ENCODE measurements at regions not wholly inside any gene's neighbourhood (a gene's known extent, or its start where the extent isn't known, plus 50 kb on each side); places are given as distances from the start of the nearest gene placed in this dataset.

GRCh38 chr7:12913002-12913401 is 225.6 kb downstream of the ARL4A start:
- no peak for DNase-seq (ENCODE audit: low read depth)
- H3K4me3 ChIP-seq (ENCODE audit: low read depth, low read length) = no peak overlapping the region
- H3K27me3 ChIP-seq (ENCODE audit: control insufficient read depth, insufficient read depth, low read length) = no peaks in the 10 kb centered on the region
- no peak for TF ChIP-seq CTCF (IDR thresholded peaks at IDR 0.05; ENCODE audit: insufficient read depth, low read length, poor library complexity, severe bottlenecking)
- H3K36me3 ChIP-seq (ENCODE audit: control insufficient read depth, insufficient read depth, low read length) = no peaks in the 10 kb centered on the region

- TF ChIP-seq CTCF (IDR thresholded peaks at IDR 0.05; ENCODE audit: insufficient read depth, low read length, poor library complexity, severe bottlenecking) = no peak
- H3K4me3 ChIP-seq (ENCODE audit: low read depth, low read length) = no peak overlapping the region
- DNase-seq (ENCODE audit: low read depth) = no peak
- no peaks in the 10 kb centered on the region for H3K27me3 ChIP-seq (ENCODE audit: control insufficient read depth, insufficient read depth, low read length)
- H3K36me3 ChIP-seq (ENCODE audit: control insufficient read depth, insufficient read depth, low read length) = no peaks in the 10 kb centered on the region
Observed at GRCh38 chr7:12917801-12918200, 230.4 kb downstream of the ARL4A start.

GRCh38 chr7:12921751-12922345 is 234.4 kb downstream of the ARL4A start:
- no peak for DNase-seq (ENCODE audit: low read depth)
- no peaks in the 10 kb centered on the region for H3K27me3 ChIP-seq (ENCODE audit: control insufficient read depth, insufficient read depth, low read length)
- TF ChIP-seq CTCF (IDR thresholded peaks at IDR 0.05; ENCODE audit: insufficient read depth, low read length, poor library complexity, severe bottlenecking) = no peak
- no peak overlapping the region for H3K4me3 ChIP-seq (ENCODE audit: low read depth, low read length)
- H3K36me3 ChIP-seq (ENCODE audit: control insufficient read depth, insufficient read depth, low read length) = no peaks in the 10 kb centered on the region

GRCh38 chr7:12923971-12924370 is 236.5 kb downstream of the ARL4A start:
- peak; percentile 38 for DNase-seq (ENCODE audit: low read depth)
- H3K4me3 ChIP-seq (ENCODE audit: low read depth, low read length) = no peak overlapping the region
- TF ChIP-seq CTCF (IDR thresholded peaks at IDR 0.05; ENCODE audit: insufficient read depth, low read length, poor library complexity, severe bottlenecking) = no peak
- no peaks in the 10 kb centered on the region for H3K27me3 ChIP-seq (ENCODE audit: control insufficient read depth, insufficient read depth, low read length)
- H3K36me3 ChIP-seq (ENCODE audit: control insufficient read depth, insufficient read depth, low read length) = no peaks in the 10 kb centered on the region

- Histone ChIP-seq H3K4me3 (ENCODE audit: low read depth, low read length) (no peak overlapping the region), H3K27me3 (ENCODE audit: control insufficient read depth, insufficient read depth, low read length) (no peaks in the 10 kb centered on the region), H3K36me3 (ENCODE audit: control insufficient read depth, insufficient read depth, low read length) (no peaks in the 10 kb centered on the region)
- TF ChIP-seq CTCF (IDR thresholded peaks at IDR 0.05; ENCODE audit: insufficient read depth, low read length, poor library complexity, severe bottlenecking) = no peak
- DNase-seq (ENCODE audit: low read depth) = no peak
Observed at GRCh38 chr7:12926206-12926605, 238.8 kb downstream of the ARL4A start.
